ENCODE measurements at regions not wholly inside any gene's neighbourhood (a gene's known extent, or its start where the extent isn't known, plus 50 kb on each side); places are given as distances from the start of the nearest gene placed in this dataset.

- TF ChIP-seq POLR2A (IDR thresholded peaks at IDR 0.05): no peak
- TF ChIP-seq CTCF (IDR thresholded peaks at IDR 0.05): no peak
Observed at GRCh38 chr4:29762151-29762550, 958.0 kb upstream of the PCDH7 start.
